ENCODE measurements at regions not wholly inside any gene's neighbourhood (a gene's known extent, or its start where the extent isn't known, plus 50 kb on each side); places are given as distances from the start of the nearest gene placed in this dataset.

DNA sequence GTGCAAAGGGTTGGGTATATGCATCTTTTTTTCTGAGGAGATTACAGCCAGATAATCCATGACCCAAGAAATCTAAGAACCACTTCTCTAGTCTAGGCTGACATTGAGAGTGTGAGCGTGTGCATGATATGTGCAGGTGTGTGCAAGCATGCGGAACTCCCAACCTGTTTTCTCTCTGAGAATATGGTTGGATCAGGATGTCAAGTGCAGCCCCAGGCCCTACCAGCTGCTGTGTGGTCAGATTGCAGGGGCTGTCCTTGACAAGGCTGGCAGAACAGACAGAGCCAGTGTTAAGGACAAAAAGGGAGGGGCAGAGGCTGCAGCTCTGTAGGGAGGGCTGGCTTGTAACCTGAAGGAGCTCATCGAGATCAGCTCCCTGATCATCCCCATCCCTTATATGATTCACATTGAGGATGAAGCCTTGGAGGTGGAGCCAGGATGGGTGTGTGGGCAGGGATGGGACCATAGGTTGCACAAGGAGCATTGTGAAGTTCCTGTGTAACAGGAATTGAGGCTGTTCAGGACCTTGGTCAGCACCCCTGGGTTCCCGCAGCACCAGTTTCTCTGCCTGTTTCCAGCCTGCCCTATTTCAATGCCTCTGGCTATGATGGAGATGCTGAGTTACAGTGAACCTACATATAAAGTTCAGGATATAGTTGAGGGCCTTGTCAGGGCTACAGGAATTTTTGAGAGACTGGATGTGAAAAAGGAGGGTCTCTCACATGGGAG, 52.6 kb upstream of the ARAP3 start (continued):
- TF ChIP-seq, protein P1, sequence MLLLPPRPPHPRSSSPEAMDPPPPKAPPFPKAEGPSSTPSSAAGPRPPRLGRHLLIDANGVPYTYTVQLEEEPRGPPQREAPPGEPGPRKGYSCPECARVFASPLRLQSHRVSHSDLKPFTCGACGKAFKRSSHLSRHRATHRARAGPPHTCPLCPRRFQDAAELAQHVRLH (CRISPR knock-in tag; IDR thresholded peaks at IDR 0.05; ENCODE audit: borderline replicate concordance, low read depth), result no peak
- TF ChIP-seq PCBP1 (IDR thresholded peaks at IDR 0.05; ENCODE audit: borderline replicate concordance, low read depth, low read length) (no peak), ZNF773 (CRISPR knock-in tag; IDR thresholded peaks at IDR 0.05; ENCODE audit: borderline replicate concordance) (0 out of 2 replicates have a peak, but pooled peaks have one; percentile 40), ZFP37 (CRISPR knock-in tag; IDR thresholded peaks at IDR 0.05; ENCODE audit: borderline replicate concordance) (peak; percentile 55; the same call in 1 of the 2 replicates), ZNF180 (CRISPR knock-in tag; IDR thresholded peaks at IDR 0.05; ENCODE audit: borderline replicate concordance, low read depth) (no peak), MAFF (IDR thresholded peaks at IDR 0.05; ENCODE audit: low read depth, low read length) (no peak), SP2 (CRISPR knock-in tag; IDR thresholded peaks at IDR 0.05) (no peak), XRCC5 (optimal IDR thresholded peaks at IDR 0.05; ENCODE audit: low read length) (no peak), KDM3A (CRISPR knock-in tag; IDR thresholded peaks at IDR 0.05; ENCODE audit: low read depth) (no peak), ARID2 (CRISPR knock-in tag; IDR thresholded peaks at IDR 0.05; ENCODE audit: borderline replicate concordance) (no peak), NKX3-1 (CRISPR knock-in tag; IDR thresholded peaks at IDR 0.05) (peak; percentile 59; the same call in 1 of the 2 replicates), ISX (CRISPR knock-in tag; conservative IDR thresholded peaks at IDR 0.05) (0 out of 2 replicates have a peak, but pooled peaks have one; percentile 65), WIZ (CRISPR knock-in tag; IDR thresholded peaks at IDR 0.05) (peak; percentile 89; the same call in 1 of the 2 replicates), SOX5 (CRISPR knock-in tag; IDR thresholded peaks at IDR 0.05; ENCODE audit: borderline replicate concordance) (no peak), ZNF331 (CRISPR knock-in tag; IDR thresholded peaks at IDR 0.05) (peak; percentile 60; the same call in 1 of the 2 replicates), ZNF441 (CRISPR knock-in tag; IDR thresholded peaks at IDR 0.05; ENCODE audit: borderline replicate concordance) (no peak), ZNF432 (CRISPR knock-in tag; IDR thresholded peaks at IDR 0.05; ENCODE audit: borderline replicate concordance) (no peak), KDM2A (CRISPR knock-in tag; IDR thresholded peaks at IDR 0.05; ENCODE audit: borderline replicate concordance, low read depth) (no peak), ZNF343 (CRISPR knock-in tag; IDR thresholded peaks at IDR 0.05) (no peak), ZNF614 (CRISPR knock-in tag; IDR thresholded peaks at IDR 0.05; ENCODE audit: borderline replicate concordance) (no peak), MZF1 (CRISPR knock-in tag; IDR thresholded peaks at IDR 0.05; ENCODE audit: borderline replicate concordance) (no peak), ZKSCAN8 (CRISPR knock-in tag; IDR thresholded peaks at IDR 0.05; ENCODE audit: borderline replicate concordance) (no peak)
- TF ChIP-seq, protein P2, sequence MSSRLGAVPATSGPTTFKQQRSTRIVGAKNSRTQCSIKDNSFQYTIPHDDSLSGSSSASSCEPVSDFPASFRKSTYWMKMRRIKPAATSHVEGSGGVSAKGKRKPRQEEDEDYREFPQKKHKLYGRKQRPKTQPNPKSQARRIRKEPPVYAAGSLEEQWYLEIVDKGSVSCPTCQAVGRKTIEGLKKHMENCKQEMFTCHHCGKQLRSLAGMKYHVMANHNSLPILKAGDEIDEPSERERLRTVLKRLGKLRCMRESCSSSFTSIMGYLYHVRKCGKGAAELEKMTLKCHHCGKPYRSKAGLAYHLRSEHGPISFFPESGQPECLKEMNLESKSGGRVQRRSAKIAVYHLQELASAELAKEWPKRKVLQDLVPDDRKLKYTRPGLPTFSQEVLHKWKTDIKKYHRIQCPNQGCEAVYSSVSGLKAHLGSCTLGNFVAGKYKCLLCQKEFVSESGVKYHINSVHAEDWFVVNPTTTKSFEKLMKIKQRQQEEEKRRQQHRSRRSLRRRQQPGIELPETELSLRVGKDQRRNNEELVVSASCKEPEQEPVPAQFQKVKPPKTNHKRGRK (CRISPR knock-in tag; IDR thresholded peaks at IDR 0.05), result no peak
- TF ChIP-seq, protein P3, sequence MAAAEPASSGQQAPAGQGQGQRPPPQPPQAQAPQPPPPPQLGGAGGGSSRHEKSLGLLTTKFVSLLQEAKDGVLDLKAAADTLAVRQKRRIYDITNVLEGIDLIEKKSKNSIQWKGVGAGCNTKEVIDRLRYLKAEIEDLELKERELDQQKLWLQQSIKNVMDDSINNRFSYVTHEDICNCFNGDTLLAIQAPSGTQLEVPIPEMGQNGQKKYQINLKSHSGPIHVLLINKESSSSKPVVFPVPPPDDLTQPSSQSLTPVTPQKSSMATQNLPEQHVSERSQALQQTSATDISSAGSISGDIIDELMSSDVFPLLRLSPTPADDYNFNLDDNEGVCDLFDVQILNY (CRISPR knock-in tag; conservative IDR thresholded peaks at IDR 0.05), result no peak

Measured in HepG2 (cell line).